Germinal center (tissue), 1 donor: ENCODE measurements at regions not wholly inside any gene's neighbourhood (a gene's known extent, or its start where the extent isn't known, plus 50 kb on each side); places are given as distances from the start of the nearest gene placed in this dataset.

Source experiments
- DNase-seq: peaks from one replicate; pipeline ENCODE4 v3.0.0; 2012; ENCODE audit warnings: mixed read lengths, low spot score

- no peak for DNase-seq
These were observed 458.3 kb downstream of the MRPL39 start for GRCh38 chr21:25149022-25149421.

GRCh38 chr21:25139414-25139813 is 467.9 kb downstream of the MRPL39 start:
- no peak for DNase-seq

- DNase-seq: no peak
These were observed 473.3 kb downstream of the MRPL39 start for GRCh38 chr21:25133939-25134338.

GRCh38 chr21:25127811-25128210 is 479.5 kb downstream of the MRPL39 start:
- DNase-seq: no peak

GRCh38 chr21:25127007-25127406 is 480.3 kb downstream of the MRPL39 start:
- no peak for DNase-seq

GRCh38 chr21:25126564-25126963 is 480.7 kb downstream of the MRPL39 start:
- no peak for DNase-seq

- no peak for DNase-seq
These were observed 488.6 kb downstream of the MRPL39 start for GRCh38 chr21:25118648-25119047.

GRCh38 chr21:25115021-25115420 is 492.3 kb downstream of the MRPL39 start:
- no peak for DNase-seq

- no peak for DNase-seq
These were observed 499.6 kb downstream of the MRPL39 start for GRCh38 chr21:25107708-25108107.

GRCh38 chr21:25103500-25104207 is 503.6 kb downstream of the MRPL39 start:
- no peak for DNase-seq

GRCh38 chr21:25097648-25098047 is 509.6 kb downstream of the MRPL39 start:
- DNase-seq: no peak

GRCh38 chr21:25094695-25095094 is 512.6 kb downstream of the MRPL39 start:
- no peak for DNase-seq

GRCh38 chr21:25092441-25093011 is 514.8 kb downstream of the MRPL39 start:
- no peak for DNase-seq

GRCh38 chr21:25081096-25081495 is 526.2 kb downstream of the MRPL39 start:
- no peak for DNase-seq

- DNase-seq: no peak
These were observed 526.6 kb downstream of the MRPL39 start for GRCh38 chr21:25080661-25081060.

- DNase-seq: no peak
These were observed 527.1 kb downstream of the MRPL39 start for GRCh38 chr21:25080141-25080540.

- DNase-seq: no peak
These were observed 528.2 kb downstream of the MRPL39 start for GRCh38 chr21:25079053-25079452.

GRCh38 chr21:25062061-25062460 is 545.2 kb downstream of the MRPL39 start:
- DNase-seq: no peak

GRCh38 chr21:25054689-25055088 is 552.6 kb downstream of the MRPL39 start:
- DNase-seq: peak; percentile 6

GRCh38 chr21:25039461-25040380 is 567.6 kb downstream of the MRPL39 start:
- peak; percentile 8 for DNase-seq

- DNase-seq: no peak
These were observed 570.5 kb downstream of the MRPL39 start for GRCh38 chr21:25036775-25037174.

GRCh38 chr21:25031750-25032149 is 575.5 kb downstream of the MRPL39 start:
- no peak for DNase-seq

- no peak for DNase-seq
These were observed 577.7 kb downstream of the MRPL39 start for GRCh38 chr21:25029580-25029979.
